Left renal cortex interstitium (tissue), 4 donors: ENCODE measurements at regions not wholly inside any gene's neighbourhood (a gene's known extent, or its start where the extent isn't known, plus 50 kb on each side); places are given as distances from the start of the nearest gene placed in this dataset.
"Not testable (repeated sequence)": the region's sequence is repeated elsewhere in the genome, so short reads cannot be mapped to it uniquely, and the experiment has no call there.

ENCODE experiments used
- DNase-seq, 4 donors: peaks; one replicate each; pipeline ENCODE4 v3.0.0-alpha.2; 2013; ENCODE audit warnings: low read depth in 4 of 4, low spot score in 2 of 4, missing footprints in 1 of 4

DNA sequence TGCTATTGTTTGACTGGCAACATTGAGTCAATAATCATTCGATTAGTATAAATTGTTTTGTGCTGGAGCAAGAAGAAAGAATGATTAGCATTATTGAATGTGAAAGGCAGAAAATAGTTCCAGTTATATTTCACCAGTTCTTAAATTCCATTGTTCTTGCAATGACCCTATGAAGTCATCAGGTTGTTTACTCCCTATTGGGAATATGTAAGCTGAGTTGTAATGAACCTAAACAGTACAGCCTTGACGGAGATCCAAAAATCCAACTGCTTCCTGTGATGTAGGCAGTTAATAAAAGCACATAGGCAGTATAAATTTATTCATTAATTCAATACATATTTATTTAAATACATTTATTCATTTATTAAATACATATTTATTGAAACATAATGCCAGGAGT, 947.5 kb downstream of the PCDH7 start:
- DNase-seq, result no peak

- no peak for DNase-seq
Measured at GRCh38 chr4:31674313-31674947, 954.3 kb downstream of the PCDH7 start.

GRCh38 chr4:31678356-31678755, 958.2 kb downstream of the PCDH7 start:
- DNase-seq, result no peak

DNA sequence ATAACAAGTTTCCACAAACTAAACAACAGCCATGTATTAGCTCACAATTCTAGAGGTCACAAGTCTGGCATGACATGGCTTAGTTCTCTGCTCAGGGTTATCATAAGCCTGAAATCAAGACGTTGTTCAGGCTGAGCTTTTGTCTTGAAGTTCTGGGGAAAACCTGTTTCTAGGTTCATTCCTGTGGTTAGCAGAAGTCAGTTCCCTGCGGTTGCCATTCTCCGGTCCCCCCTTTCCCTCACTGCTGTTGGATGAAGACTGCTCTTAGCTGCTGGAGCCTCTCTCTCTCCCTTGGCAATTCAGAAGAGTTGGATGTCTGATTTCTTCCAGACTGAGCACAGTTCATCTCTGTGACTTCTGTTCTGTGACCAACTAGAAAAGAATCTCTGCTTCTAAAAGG, 962.6 kb downstream of the PCDH7 start:
- DNase-seq, result no peak

GRCh38 chr4:31687717-31688342, 967.7 kb downstream of the PCDH7 start:
- DNase-seq, result no peak

DNA sequence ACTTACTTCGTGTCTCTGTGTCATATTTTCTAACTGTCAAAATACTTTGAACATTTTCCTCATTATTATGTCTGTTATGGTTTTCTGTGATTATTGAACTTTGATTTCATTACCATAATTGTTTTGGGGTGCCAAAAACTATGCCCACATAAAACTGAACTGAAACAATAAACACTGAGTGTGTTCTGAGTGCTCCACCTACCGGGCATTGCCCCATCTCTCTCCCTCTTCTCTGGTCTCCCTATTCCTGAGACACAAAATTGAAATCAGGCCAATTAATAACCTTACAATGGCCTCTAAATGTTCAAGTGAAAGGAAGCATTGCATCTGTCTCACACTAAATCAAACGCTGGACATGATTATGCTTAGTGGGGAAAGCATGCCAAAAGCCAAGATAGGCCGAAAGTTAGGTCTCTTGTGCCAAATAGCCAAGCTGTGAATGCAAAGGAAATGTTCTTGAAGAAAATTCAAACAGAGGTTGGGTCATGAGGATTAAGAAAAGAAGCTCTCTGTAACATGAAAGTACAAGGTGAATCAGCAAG, 972.3 kb downstream of the PCDH7 start:
- DNase-seq, result no peak

DNA sequence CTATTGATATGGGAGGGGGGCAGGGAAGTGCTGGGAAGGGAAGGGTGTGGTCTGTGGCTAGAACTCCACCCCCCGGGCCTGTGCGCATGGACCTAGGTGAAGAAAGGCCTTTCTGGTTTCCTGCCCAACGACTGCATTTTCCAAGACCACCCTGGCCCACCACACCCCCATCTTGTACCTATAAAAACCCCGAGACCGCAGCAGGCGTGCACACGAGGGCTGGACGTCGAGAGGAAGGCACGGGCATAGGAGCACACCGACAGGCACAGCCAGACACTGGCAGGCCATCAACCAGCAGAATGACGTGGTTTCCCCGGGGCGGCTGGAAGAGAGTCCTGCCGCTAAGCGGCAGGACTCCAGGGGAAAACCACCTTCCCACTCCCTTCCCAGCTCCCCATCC, 981.1 kb downstream of the PCDH7 start:
- no peak for DNase-seq

DNA sequence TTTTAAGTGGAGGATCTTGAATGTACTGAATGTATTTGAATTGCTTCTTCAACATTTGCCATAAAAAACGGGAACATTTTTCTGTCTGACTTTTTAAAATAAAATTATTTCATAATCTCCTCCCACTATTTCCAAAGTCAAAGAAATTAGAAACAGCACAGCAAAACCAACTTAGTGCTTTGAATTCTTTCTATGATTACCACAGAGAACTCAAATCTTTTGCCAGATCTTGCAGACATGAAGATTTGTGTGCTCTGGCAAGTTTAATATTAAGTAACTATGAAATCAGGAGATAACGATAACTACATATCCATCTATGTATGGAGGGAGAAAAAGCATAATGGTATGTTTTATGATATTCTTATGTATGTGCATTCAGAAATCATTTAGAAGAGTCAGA, 982.2 kb downstream of the PCDH7 start:
- no peak for DNase-seq

- no peak for DNase-seq
Measured at GRCh38 chr4:31714238-31714637, 994.1 kb downstream of the PCDH7 start.

DNA sequence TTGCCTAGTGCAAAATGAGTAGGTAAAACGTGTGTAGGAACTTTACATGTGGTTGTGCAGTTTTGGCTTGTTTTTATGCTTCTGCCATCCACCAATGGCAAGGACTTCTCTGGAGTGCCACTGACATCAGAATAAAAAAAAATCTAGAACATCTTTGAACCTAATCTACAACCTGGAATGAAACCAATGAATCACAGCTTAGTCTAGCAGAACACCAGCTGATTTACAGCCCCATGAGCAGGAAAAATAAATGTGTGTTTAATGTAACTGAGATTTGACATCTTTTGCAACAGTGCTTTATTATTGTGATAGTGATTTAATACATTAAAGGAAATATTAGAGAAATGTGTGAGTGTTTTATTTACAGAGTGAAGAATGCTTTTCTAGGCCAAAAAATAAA, 995.1 kb downstream of the PCDH7 start:
- DNase-seq, result no peak

DNA sequence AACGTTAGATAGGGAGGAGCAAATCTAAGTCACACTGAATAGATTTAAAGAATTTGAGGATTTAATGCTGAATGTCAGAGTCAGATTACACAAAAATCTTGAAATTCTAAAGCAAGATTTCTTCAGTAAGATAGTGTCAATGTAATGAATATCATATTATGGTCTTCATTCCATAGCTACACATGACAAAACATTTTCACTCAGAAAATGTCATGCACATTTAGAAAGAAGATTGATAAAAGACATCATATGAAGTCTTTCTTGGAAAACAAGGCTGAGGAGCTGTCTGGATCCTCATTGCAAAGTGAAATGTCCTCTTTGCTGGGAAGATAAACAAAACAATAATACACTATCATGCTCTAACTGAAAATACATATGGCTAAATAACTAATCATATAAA, 1006.9 kb downstream of the PCDH7 start:
- no peak for DNase-seq

DNA sequence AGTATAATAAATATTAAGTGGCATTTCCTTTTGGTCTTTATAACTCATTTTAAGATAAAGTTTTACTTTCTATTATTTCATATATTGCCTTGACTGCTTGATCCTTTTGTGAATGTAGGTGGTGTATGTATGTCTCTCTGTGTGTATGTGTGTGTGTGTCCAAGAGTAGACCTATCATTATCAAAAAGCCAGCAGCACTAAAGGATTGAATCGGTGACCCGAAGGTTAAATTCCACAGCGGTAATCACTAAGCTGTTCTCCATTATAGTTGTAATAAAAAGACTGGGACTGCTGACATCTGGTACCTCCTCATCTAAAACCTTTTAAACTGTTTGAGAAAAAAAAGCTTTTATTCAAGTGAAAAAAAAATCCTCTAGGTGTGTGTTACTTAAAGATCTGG, 1014.8 kb downstream of the PCDH7 start:
- DNase-seq, result no peak

DNA sequence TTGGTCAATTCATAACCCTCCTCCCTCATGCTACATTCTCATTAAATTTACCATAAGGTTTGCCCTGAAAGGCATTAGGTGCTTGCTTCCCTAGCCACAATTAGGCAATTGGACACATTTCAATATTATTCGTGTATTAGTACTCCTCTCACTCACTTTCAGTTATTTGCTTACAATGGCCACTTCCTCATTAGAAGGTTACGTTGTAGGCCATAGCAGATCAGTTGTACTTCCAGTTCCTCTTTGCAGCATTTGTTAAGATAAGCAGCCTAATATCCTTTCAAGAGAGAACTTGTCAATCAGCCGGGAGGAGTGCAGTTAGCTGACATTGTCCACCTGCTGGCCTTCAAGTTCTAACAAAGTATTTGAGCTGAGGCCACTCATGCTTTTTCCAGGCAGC, 1017.2 kb downstream of the PCDH7 start:
- no peak for DNase-seq

GRCh38 chr4:31741326-31741725, 1021.2 kb downstream of the PCDH7 start:
- DNase-seq, result no peak

DNA sequence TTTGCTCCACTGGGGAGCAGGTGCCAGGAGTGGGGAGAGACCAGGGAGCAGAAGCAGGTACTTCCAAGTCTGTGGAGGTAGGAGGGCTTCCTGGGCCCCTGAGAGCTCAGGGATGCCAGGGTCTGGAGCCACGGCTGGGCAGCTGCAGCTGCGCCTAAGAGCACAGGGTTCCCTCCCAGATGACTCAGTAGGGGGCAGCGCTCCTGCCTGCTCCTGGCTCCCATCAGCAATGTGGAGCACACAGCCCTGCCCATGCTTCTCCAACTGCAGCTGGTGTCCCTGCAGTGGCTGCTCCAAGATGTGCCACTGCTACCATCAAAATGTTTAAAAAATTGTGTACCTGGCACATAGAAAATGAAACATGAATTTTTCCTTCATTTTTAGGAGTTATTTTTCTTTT, 1028.2 kb downstream of the PCDH7 start:
- DNase-seq, result no peak

DNA sequence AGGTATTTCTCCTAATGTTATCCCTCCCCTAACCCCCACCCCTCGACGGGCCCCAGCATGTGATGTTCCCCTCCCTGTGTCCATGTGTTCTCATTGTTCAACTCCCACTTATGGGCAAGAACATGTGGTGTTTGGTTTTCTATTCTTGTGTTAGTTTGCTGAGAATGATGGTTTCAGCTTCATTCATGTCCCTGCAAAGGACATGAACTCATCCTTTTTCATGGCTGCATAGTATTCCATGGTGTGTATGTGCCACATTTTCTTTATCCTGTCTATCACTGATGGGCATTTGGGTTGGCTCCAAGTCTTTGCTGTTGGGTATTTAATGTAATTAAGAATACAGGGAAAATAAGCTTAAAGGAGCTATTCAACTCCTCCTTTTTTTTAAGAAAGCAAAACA, 1030.4 kb downstream of the PCDH7 start:
- not testable (repeated sequence) for DNase-seq

DNA sequence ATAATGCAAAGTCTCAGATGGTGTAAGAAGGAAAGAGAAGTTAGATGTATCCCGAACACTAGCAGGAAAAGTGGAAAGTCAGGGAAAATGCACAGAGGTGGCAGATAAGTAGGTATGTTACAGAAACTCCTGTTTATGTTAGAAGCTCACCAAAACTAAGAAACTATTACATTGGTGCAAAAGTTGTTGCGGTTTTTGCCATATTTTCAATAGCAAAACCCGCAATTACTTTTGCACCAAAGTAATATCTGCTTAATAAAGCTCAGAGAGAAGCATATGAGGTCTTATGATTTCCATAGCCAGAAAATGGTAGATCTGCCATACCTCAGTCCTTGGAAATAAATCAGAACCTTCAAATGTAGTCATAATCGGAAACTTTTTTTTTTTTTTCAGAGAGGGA, 1035.6 kb downstream of the PCDH7 start:
- no peak for DNase-seq

GRCh38 chr4:31768756-31769155, 1048.6 kb downstream of the PCDH7 start:
- no peak for DNase-seq

GRCh38 chr4:31783311-31783710, 1063.1 kb downstream of the PCDH7 start:
- DNase-seq, result no peak

DNA sequence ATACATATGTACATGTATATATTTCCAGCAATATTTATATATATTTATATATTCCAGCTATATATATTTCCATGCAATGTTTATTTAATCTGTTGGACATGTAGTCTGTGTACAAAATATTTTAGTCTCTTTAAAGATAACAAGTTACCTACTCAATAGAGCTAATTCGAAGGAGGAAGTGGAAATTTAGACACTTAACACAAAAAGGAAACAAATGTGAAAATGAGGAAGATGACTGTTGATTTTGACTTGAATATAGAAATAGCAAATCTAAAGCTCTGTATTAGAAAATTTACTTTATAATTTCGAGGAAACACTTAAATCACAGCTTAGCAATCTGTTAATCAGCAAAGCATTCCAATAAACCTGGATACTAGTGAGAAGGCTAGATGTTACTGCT, 1064.4 kb downstream of the PCDH7 start:
- DNase-seq, result no peak

GRCh38 chr4:31787701-31788100, 1067.5 kb downstream of the PCDH7 start:
- no peak for DNase-seq

DNA sequence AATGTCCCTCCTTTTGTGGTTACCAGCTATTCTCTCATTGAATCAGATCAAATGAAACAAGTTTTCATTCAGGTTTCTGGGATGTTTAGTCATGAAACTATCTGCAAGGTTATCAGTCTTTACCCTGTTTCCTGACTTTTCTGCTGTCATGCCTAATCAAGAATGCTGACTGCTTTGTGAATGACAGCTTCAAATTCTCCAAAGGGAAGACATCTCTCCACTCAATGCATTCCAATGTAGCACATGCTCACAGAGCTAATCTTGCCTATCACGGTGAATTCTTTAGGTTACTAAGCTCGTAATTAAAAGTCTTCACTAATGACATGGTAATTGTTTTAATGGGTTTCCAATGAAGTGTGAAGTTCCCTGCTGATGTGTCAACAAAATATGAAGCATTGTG, 1068.5 kb downstream of the PCDH7 start:
- DNase-seq, result no peak

GRCh38 chr4:31791666-31792065, 1071.5 kb downstream of the PCDH7 start:
- no peak for DNase-seq
